ENCODE measurements at regions not wholly inside any gene's neighbourhood (a gene's known extent, or its start where the extent isn't known, plus 50 kb on each side); places are given as distances from the start of the nearest gene placed in this dataset.

- no peak for DNase-seq (ENCODE audit: low read depth in 2 of 3, low spot score in 2 of 3)
Measured at GRCh38 chr13:50309882-50310594, 294.8 kb downstream of the KCNRG start.

DNA sequence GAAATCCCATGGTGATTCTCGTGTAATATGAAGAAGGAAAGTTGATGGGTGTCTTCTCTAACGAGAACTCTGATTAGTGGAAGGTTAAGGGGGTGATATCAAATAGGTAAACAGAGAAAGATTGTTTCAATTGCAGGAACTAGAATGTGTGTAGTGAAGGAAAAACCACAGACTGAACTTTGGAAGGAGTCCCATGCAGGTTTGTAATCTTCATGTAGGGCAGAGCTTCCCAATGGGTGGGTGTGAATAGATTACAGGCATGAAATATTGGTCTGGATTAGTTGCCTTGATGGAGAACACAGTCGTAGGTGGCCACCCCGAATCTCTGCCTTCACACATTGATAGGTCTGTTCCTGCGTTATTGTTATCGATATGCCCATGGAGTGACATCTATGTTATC is 295.5 kb downstream of the KCNRG start:
- no peak for DNase-seq (ENCODE audit: low read depth in 2 of 3, low spot score in 2 of 3)

GRCh38 chr13:50318887-50319286 is 303.6 kb downstream of the KCNRG start:
- DNase-seq (ENCODE audit: low read depth in 2 of 3, low spot score in 2 of 3), result no peak

DNA sequence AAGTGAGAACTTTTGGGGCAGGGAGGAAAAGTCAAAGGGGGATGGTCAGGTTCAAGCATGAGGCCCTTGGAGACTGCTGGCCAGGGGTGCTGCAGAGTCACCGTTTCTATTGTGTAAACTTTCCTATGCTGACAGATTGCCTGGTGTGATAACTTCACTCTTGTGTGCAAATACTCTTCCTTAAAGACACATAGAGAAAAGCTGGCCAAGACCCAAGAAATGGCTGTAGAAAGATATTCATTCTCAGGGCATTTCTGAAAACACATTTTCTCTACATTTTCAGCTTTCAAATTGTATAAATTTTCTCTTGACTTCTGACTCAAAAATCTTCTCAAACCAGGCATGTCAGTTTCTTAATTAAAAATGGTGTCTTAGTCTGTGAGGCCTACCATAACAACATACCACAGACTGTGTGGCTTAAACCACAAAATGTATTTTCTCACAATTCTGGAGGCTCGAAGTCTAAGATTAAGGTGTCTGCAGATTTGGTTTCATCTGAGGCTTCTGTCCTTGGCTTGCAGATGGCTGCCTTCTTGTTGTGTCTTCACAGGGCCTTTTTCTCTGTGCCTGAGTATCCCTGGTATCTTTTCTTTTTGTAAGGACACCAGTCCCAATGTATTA is 304.5 kb downstream of the KCNRG start:
- no peak for DNase-seq (ENCODE audit: low read depth in 2 of 3, low spot score in 2 of 3)

DNA sequence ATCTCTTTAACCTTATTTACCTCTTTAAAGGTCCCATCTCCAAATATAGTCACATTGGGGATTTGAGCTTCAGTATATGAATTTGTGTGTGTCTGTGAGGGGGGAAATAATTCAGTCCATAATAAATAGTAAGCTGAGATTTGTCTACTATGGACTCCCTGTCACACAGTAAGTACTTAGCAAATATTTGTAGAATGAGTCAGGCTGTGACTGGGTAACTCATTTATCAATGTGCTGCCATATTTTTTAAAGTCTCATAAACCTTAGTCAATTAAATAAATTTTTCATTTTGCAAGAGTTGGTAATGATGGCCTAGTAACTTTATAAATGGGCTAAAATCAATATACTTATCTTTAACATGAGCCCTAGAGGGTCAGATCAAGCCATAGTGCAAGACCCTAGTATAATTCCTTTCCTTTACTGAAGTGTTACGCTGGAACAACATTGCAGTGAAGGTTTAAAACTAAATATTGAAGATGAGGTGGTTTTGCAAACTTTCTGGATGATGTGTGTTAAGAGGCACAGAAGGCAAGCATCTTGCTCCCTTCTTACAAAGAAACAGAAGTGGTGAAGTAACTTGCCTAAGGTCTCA is 305.1 kb downstream of the KCNRG start:
- no peak for DNase-seq (ENCODE audit: low read depth in 2 of 3, low spot score in 2 of 3)

DNA sequence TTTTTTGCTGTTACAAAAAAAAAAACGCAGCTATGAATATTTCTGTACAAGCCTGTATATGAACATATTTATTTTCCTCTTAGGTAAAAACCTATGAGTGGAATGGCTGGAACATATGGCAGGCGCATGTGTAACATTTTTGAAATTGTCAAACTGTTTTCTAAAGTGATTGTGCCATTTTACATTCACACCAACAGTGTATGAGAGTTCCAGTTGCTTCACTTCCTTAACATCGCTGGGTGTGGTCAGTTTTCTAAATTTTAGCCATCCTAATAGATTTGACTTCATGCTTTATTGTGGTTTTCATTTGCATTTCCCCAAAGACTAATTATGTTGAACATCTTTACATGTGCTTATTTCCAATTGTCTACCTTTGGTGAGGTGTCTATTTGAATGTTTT is 306.8 kb downstream of the KCNRG start:
- no peak for DNase-seq (ENCODE audit: low read depth in 2 of 3, low spot score in 2 of 3)

- DNase-seq (ENCODE audit: low read depth in 2 of 3, low spot score in 2 of 3), result no peak
Measured at GRCh38 chr13:50323440-50324065, 308.3 kb downstream of the KCNRG start.

DNA sequence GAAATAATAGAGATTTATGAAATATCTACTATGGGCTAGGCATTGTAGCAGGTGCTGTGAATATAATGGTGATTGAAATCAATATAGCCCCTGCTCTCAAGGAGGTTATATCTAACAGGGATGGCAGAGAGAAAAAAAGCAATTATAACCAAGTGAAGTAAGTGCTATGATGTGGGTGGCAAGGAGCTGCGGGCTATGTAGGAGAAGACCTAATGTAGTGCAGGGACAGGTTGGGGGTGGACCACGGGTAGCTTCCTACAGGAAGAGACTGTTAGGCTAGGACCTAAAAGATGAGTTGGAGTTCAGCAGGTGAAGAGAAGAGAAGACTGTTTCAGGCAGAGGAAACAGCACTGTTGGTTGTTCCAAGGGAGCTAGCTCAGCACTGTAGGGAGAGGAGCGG is 311.0 kb downstream of the KCNRG start:
- DNase-seq (ENCODE audit: low read depth in 2 of 3, low spot score in 2 of 3), result no peak

- DNase-seq (ENCODE audit: low read depth in 2 of 3, low spot score in 2 of 3), result no peak
Measured at GRCh38 chr13:50326811-50327210, 311.6 kb downstream of the KCNRG start.

DNA sequence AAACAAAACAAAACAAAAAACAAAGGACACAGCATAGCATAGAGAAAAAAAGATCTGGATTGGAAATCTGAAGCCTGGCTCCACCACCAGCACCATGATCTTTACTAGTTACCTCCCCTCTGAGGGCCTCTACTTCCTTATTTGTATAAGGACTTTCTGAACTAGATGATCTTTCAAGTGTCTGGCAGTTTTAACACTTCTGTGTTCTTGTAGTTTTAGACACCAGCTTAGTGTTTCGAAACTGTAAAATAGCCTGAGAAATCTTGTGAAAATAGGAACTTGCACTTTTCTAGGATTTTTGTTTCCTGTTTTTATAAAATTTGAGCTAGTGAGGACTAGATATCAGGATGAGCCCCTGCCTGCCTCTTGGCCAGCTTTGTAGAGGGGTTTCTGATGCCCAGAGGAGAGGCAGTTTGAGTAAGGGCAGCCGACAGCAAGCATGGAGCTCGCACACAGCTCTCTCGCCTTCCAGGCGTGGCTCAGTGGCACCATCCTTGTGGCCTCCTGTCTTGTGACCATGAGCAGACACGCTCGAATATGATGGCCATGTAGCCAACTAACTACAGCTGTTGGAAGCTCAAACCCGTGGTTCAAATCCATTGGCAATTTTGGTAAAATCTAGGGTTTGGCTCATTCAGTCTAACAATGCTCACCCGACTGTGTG is 319.0 kb downstream of the KCNRG start:
- no peak for DNase-seq (ENCODE audit: low read depth in 2 of 3, low spot score in 2 of 3)

- no peak for DNase-seq (ENCODE audit: low read depth in 2 of 3, low spot score in 2 of 3)
Measured at GRCh38 chr13:50334944-50335343, 319.7 kb downstream of the KCNRG start.

DNA sequence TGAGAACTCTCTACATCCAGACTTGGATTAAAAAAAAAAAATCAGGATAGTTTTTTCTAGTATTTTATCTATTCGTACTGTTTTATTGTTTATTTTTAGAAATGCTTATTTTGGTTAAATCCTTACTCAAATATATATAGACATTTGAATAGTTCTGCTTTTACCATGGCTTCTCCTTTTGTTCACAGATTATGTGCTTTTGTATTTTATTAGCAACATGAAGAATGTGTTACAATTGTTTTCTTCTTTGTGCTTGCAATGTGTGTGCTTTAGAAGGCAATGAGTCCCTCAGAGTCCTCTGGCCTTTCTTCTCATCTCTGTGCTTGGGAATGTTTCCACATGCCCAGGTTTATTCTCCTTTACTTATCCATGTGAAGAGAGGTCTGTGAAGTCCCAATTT is 324.0 kb downstream of the KCNRG start:
- DNase-seq (ENCODE audit: low read depth in 2 of 3, low spot score in 2 of 3), result no peak

DNA sequence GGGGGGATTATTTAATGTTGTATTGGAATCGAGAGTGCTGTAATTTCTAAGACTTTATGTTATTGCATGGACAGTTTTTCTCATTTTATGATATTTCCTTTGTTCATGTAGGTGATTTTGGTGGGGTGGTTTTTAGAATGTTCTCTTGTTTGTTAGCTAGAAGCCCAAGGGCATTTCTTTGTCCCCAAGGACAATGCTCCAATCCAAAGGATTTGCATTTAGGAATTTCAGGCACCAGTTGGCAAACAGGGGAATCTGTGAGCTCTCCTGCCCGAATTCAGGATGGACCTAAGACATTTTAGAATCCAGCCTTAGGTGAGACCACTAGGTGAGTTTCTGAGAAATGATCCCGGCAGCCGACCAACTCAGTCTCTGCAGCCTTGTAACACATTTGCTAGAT is 324.9 kb downstream of the KCNRG start:
- DNase-seq (ENCODE audit: low read depth in 2 of 3, low spot score in 2 of 3), result no peak

- DNase-seq (ENCODE audit: low read depth in 2 of 3, low spot score in 2 of 3), result no peak
Measured at GRCh38 chr13:50340551-50341287, 325.5 kb downstream of the KCNRG start.

DNA sequence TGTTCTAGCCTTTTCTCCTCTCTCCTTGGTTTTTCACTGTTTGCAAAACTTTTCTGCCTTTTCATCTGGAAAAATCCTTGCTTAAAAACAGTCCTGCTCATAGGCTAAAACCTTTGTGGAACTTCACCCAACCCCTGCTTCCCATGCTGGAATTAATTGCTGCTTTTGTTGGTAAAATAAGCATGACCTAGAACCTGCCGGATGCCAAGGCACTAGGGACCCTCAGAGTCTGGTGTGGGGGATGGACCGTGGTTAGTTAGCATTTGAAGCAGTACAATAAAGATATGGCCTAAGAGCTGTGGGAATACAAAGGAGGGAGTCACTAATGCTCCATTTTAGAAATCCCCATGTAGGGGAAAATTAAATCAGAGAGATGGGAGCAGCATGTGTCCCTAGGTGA is 326.3 kb downstream of the KCNRG start:
- DNase-seq (ENCODE audit: low read depth in 2 of 3, low spot score in 2 of 3), result no peak

GRCh38 chr13:50344717-50345116 is 329.5 kb downstream of the KCNRG start:
- DNase-seq (ENCODE audit: low read depth in 2 of 3, low spot score in 2 of 3), result no peak

GRCh38 chr13:50345804-50346203 is 330.6 kb downstream of the KCNRG start:
- DNase-seq (ENCODE audit: low read depth in 2 of 3, low spot score in 2 of 3), result no peak

DNA sequence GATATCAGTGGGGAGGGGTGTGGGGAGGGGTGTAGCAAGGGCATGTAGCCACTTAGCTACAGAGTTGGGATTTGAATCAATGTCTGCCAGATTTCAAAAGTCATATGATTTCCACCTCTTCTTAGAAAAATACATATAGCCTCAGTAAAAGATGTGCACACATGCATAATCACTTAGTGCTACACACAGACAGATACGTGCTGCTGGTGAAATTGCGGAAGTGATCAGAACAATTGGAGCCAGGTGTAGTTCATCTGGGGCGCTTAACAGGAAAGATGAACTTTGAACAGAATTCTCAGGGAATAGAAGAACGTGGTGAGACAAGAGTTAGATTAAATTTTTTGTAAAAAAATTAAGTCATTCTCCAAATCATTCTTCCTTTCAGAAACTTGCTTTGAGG is 333.1 kb downstream of the KCNRG start:
- no peak for DNase-seq (ENCODE audit: low read depth in 2 of 3, low spot score in 2 of 3)

GRCh38 chr13:50352720-50353480 is 337.7 kb downstream of the KCNRG start:
- no peak for DNase-seq (ENCODE audit: low read depth in 2 of 3, low spot score in 2 of 3)

Measured in activated CD8-positive, alpha-beta memory T cell treated with anti-CD3 and anti-CD28 coated beads for 48 hours (primary cell).